DMS114 treated with DMSO at 0.1 percent for 48 hours (cell line): ENCODE measurements at regions not wholly inside any gene's neighbourhood (a gene's known extent, or its start where the extent isn't known, plus 50 kb on each side); places are given as distances from the start of the nearest gene placed in this dataset.
"Not testable (repeated sequence)": the region's sequence is repeated elsewhere in the genome, so short reads cannot be mapped to it uniquely, and the experiment has no call there.

Experiments
- DNase-seq: peaks from one replicate; lab custom pipeline; 2025; ENCODE audit not compliant: unreplicated experiment; lab: John Stamatoyannopoulos, UW

- no peak for DNase-seq
Observed at GRCh38 chr20:4318891-4319290, 69.8 kb upstream of the ADRA1D start.

GRCh38 chr20:4310616-4311015, 61.5 kb upstream of the ADRA1D start:
- not testable (repeated sequence) for DNase-seq

- DNase-seq, result no peak
Observed at GRCh38 chr20:4306206-4306605, 57.1 kb upstream of the ADRA1D start.

GRCh38 chr20:4305091-4305490, 56.0 kb upstream of the ADRA1D start:
- no peak for DNase-seq

- no peak for DNase-seq
Observed at GRCh38 chr20:4304601-4305000, 55.5 kb upstream of the ADRA1D start.

GRCh38 chr20:4303136-4303535, 54.0 kb upstream of the ADRA1D start:
- DNase-seq, result no peak

- DNase-seq, result no peak
Observed at GRCh38 chr20:4300921-4301320, 51.8 kb upstream of the ADRA1D start.

GRCh38 chr20:4300401-4300800, 51.3 kb upstream of the ADRA1D start:
- no peak for DNase-seq

- DNase-seq, result no peak
Observed at GRCh38 chr20:4299773-4300172, 50.7 kb upstream of the ADRA1D start.

- DNase-seq, result no peak
Observed at GRCh38 chr20:4299216-4299615, 50.1 kb upstream of the ADRA1D start.
